ENCODE measurements at regions not wholly inside any gene's neighbourhood (a gene's known extent, or its start where the extent isn't known, plus 50 kb on each side); places are given as distances from the start of the nearest gene placed in this dataset.

DNA sequence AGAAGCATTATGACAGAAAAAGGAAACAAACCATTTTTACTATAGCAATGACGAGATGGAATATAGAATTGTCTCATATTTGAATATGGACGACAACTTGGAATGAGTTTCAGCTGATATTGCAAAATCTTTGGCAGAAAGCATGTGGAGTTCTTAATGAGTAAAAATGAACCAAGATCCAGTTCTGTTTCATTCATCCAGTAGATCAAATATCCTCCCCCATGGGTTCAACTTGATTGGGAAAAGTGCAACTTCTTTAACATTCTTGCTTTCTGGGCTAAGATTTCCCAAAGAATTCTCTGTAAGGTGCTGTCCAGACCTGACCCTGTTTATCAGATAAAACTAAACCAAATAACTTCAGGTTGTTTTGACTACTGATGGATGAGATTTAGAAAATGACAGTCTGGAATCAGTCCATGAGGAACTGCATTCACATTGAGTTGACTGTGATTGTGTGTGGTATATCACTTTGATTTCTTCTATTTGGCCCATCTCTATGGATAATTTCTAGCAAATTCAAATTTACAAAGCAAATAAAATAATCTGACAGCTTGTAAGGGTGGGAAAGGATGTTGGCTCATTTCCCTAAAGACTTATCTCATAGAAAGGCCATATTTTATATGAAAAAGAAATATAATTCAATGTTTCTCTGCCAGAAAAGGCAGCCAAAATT lies 267.4 kb downstream of the ADAMTS20 start:
- H3K9me3 ChIP-seq (ENCODE audit: control insufficient read depth, low read depth, low read length), result no peaks in the 10 kb centered on the region
- H3K27me3 ChIP-seq (ENCODE audit: control insufficient read depth, insufficient read depth, low read length), result no peaks in the 10 kb centered on the region
- no peak overlapping the region for H3K27ac ChIP-seq (ENCODE audit: low read length)
- WGBS (ENCODE audit: insufficient coverage, low lambda C conversion rate), result 83% methylated on average over 2 of the region's 2 CpGs
- no peak for DNase-seq
- H3K36me3 ChIP-seq (ENCODE audit: control insufficient read depth, insufficient read depth, low read length), result no peaks in the 10 kb centered on the region
- no peak overlapping the region for H3K4me3 ChIP-seq (ENCODE audit: low read length)
- H3K4me1 ChIP-seq (ENCODE audit: control insufficient read depth, insufficient read depth, low read length), result peaks cover 4% of the 10 kb centered on the region

DNA sequence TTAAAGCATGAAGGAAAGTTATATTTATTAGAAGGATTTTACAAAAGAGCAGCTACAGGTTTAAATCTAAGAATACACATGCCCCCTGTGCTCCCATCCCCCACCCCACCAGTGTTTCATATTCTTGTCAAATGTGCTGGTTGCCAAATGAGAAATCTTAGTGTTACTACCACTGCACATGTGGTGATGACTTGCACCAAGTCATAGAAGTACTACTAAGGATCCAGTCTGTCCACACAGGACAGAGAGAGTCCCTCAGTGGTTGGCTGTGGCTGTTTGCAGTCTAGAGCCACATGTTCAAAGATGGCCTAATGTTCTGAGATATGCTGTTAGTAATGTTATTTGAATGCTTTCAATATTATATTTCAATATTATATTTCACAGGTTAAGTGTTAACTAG lies 268.8 kb downstream of the ADAMTS20 start:
- Histone ChIP-seq H3K9me3 (ENCODE audit: control insufficient read depth, low read depth, low read length) (no peaks in the 10 kb centered on the region), H3K4me1 (ENCODE audit: control insufficient read depth, insufficient read depth, low read length) (no peaks in the 10 kb centered on the region), H3K27me3 (ENCODE audit: control insufficient read depth, insufficient read depth, low read length) (no peaks in the 10 kb centered on the region), H3K27ac (ENCODE audit: low read length) (no peak overlapping the region), H3K4me3 (ENCODE audit: low read length) (no peak overlapping the region), H3K36me3 (ENCODE audit: control insufficient read depth, insufficient read depth, low read length) (no peaks in the 10 kb centered on the region)
- DNase-seq, result no peak

DNA sequence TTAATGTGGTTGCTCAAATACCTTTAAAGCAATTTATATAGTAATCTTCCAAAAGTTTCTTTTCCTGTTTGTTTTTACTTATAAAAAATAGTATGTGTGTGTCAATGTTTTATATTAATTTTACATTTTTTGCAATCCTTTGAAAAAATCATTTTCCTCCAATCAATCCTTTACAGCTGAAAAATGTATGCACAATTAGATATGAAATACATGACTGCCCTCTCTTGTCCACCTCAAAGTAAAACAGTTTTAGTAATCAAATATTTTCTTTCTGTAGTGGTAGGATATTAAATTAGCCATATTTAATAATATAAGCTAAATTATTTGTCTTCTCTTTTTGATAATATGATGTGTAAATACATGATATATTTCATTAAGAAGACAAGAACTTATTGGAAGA lies 269.9 kb downstream of the ADAMTS20 start:
- Histone ChIP-seq H3K27me3 (ENCODE audit: control insufficient read depth, insufficient read depth, low read length) (no peaks in the 10 kb centered on the region), H3K27ac (ENCODE audit: low read length) (no peak overlapping the region), H3K36me3 (ENCODE audit: control insufficient read depth, insufficient read depth, low read length) (no peaks in the 10 kb centered on the region), H3K9me3 (ENCODE audit: control insufficient read depth, low read depth, low read length) (no peaks in the 10 kb centered on the region), H3K4me1 (ENCODE audit: control insufficient read depth, insufficient read depth, low read length) (no peaks in the 10 kb centered on the region), H3K4me3 (ENCODE audit: low read length) (no peak overlapping the region)
- DNase-seq, result no peak

DNA sequence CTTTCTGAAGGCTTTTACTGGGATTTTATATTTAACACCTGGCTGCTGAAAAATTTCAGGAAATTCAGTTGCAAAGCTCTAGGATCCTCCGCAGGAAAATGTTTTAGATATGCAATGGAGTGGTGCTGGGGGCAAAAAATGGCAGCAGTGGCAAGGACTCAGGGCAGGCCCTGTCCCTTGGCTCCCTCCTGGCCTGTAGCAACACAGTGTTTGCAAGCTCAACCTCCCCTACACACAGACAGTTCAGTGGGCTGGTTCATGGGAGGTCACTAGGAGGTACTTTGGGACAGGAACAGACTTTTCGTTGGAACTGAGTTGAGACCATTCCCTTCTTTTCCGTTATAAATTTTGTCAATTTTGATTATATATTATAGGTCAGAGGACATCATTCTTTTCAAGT lies 270.4 kb downstream of the ADAMTS20 start:
- DNase-seq, result no peak
- Histone ChIP-seq H3K9me3 (ENCODE audit: control insufficient read depth, low read depth, low read length) (no peaks in the 10 kb centered on the region), H3K27me3 (ENCODE audit: control insufficient read depth, insufficient read depth, low read length) (no peaks in the 10 kb centered on the region), H3K4me3 (ENCODE audit: low read length) (no peak overlapping the region), H3K4me1 (ENCODE audit: control insufficient read depth, insufficient read depth, low read length) (no peaks in the 10 kb centered on the region), H3K27ac (ENCODE audit: low read length) (no peak overlapping the region), H3K36me3 (ENCODE audit: control insufficient read depth, insufficient read depth, low read length) (no peaks in the 10 kb centered on the region)
- WGBS (ENCODE audit: insufficient coverage, low lambda C conversion rate), result 83% methylated on average over 2 of the region's 3 CpGs

DNA sequence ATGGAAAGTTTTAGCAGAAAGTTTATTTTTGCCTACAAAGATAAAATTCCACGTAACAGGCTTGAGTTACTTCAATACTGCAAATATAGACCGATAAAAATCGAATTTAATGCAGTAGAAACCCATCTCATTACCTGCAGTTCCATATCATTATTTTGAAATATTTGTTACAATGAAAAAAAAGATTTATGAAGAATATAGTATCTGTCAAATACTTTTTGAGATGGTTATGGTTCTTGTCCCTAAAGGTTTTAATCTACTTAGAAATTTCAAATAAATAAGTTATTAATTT lies 273.5 kb downstream of the ADAMTS20 start:
- H3K27ac ChIP-seq (ENCODE audit: low read length), result peak overlapping the region; percentile 47

DNA sequence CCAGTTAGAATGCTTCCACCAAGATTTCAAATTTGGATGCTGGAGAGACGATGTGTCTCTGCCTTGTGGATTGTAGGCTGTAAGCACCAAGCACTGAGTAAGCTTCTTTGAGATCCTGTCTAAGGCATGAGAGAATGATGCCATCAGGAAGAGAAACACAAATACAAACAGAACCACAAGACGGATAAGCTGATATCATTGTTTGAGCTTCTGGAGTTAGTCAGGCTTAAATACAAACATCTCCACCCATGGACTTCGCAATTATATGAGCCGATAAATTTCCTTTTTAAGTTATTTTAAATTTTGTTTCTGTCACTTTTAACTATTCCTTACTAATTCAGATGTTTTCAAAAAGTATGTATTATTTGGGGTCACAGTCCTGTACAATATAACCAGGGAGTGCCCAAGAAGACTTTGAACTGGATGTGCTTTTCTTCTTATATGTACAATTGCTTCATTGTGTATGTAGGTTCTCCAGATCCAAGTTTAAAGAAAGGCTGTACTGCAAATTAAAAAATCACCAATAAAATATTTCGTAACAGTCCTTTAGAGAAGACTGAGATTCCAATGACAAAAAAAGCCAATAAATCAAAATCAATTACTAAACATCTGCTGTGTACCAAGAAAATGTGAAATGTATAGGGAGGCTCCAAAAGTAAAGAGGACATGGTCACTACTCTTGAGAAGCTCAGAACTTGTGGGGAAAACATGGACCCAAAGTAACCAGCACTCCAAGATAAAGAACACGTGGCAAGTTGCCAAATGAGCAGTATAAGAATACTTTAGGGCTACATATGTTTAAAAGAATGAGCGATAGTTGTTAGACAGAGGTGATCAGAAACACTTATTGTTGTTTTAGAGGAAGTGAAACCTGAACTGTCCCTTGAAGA lies 274.1 kb downstream of the ADAMTS20 start:
- peak; percentile 35 to 82 for DNase-seq
- Histone ChIP-seq H3K4me3 (ENCODE audit: low read length) (no peak overlapping the region), H3K36me3 (ENCODE audit: control insufficient read depth, insufficient read depth, low read length) (no peaks in the 10 kb centered on the region), H3K27ac (ENCODE audit: low read length) (peak overlapping the region; percentile 47), H3K27me3 (ENCODE audit: control insufficient read depth, insufficient read depth, low read length) (no peaks in the 10 kb centered on the region), H3K4me1 (ENCODE audit: control insufficient read depth, insufficient read depth, low read length) (no peaks in the 10 kb centered on the region), H3K9me3 (ENCODE audit: control insufficient read depth, low read depth, low read length) (no peaks in the 10 kb centered on the region)
- 4% methylated on average over 2 of the region's 7 CpGs for WGBS (ENCODE audit: insufficient coverage, low lambda C conversion rate)

More for the DNA sequence above, 273.5 kb downstream of the ADAMTS20 start:
- WGBS (ENCODE audit: insufficient coverage, low lambda C conversion rate), result 66% methylated on average over 3 of the region's 3 CpGs
- DNase-seq, result no peak
- no peaks in the 10 kb centered on the region for H3K9me3 ChIP-seq (ENCODE audit: control insufficient read depth, low read depth, low read length)
- no peaks in the 10 kb centered on the region for H3K4me1 ChIP-seq (ENCODE audit: control insufficient read depth, insufficient read depth, low read length)
- H3K4me3 ChIP-seq (ENCODE audit: low read length), result no peak overlapping the region
- no peaks in the 10 kb centered on the region for H3K36me3 ChIP-seq (ENCODE audit: control insufficient read depth, insufficient read depth, low read length)
- no peaks in the 10 kb centered on the region for H3K27me3 ChIP-seq (ENCODE audit: control insufficient read depth, insufficient read depth, low read length)

DNA sequence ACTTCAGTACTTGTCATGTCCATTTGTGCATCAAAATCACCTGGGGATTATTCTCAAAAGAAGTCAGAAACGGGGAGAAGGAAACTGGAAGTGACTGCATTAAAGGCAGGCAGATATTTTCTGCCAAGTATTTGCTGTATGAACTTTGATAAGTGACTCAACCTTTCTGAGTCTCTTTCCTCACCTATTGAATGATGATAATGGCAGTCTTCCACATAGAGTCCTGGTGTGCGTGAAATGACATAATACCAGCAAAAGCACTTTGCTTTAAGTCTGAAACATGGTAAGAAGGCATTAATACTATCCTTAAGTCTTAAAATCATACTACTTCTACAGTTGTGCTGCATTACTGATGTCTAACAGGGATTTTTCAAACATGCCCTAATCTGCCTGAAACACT lies 278.5 kb downstream of the ADAMTS20 start:
- no peaks in the 10 kb centered on the region for H3K4me1 ChIP-seq (ENCODE audit: control insufficient read depth, insufficient read depth, low read length)
- no peaks in the 10 kb centered on the region for H3K9me3 ChIP-seq (ENCODE audit: control insufficient read depth, low read depth, low read length)
- H3K4me3 ChIP-seq (ENCODE audit: low read length), result no peak overlapping the region
- H3K27me3 ChIP-seq (ENCODE audit: control insufficient read depth, insufficient read depth, low read length), result no peaks in the 10 kb centered on the region
- no peaks in the 10 kb centered on the region for H3K36me3 ChIP-seq (ENCODE audit: control insufficient read depth, insufficient read depth, low read length)
- no peak overlapping the region for H3K27ac ChIP-seq (ENCODE audit: low read length)
- WGBS (ENCODE audit: insufficient coverage, low lambda C conversion rate), result no CpG with 5 or more reads among the region's 2 CpGs
- peak in 1 of 2 donors; percentile 14 for DNase-seq

DNA sequence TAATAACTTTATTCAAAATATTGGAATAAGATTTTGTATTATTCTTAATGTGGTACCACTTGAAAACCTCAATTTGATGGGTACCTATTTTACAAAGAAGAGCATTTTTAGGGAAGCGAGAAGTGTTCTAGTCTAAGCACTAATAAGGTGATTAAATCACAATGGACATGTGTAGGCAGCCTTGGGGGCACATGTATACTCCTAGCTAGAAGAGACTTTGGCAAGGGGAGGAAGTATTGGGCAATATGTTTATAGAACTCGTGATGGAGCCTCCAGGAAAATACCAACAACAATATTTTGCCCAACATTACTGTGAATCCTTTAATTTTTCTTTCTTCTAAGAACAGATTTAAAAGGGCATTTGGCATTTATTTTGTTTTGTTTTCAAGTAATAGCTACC lies 280.3 kb downstream of the ADAMTS20 start:
- 83% methylated on average over 1 of the region's 2 CpGs for WGBS (ENCODE audit: insufficient coverage, low lambda C conversion rate)
- H3K4me1 ChIP-seq (ENCODE audit: control insufficient read depth, insufficient read depth, low read length), result no peaks in the 10 kb centered on the region
- H3K36me3 ChIP-seq (ENCODE audit: control insufficient read depth, insufficient read depth, low read length), result no peaks in the 10 kb centered on the region
- no peak for DNase-seq
- no peaks in the 10 kb centered on the region for H3K9me3 ChIP-seq (ENCODE audit: control insufficient read depth, low read depth, low read length)
- no peak overlapping the region for H3K4me3 ChIP-seq (ENCODE audit: low read length)
- H3K27me3 ChIP-seq (ENCODE audit: control insufficient read depth, insufficient read depth, low read length), result no peaks in the 10 kb centered on the region
- H3K27ac ChIP-seq (ENCODE audit: low read length), result no peak overlapping the region

DNA sequence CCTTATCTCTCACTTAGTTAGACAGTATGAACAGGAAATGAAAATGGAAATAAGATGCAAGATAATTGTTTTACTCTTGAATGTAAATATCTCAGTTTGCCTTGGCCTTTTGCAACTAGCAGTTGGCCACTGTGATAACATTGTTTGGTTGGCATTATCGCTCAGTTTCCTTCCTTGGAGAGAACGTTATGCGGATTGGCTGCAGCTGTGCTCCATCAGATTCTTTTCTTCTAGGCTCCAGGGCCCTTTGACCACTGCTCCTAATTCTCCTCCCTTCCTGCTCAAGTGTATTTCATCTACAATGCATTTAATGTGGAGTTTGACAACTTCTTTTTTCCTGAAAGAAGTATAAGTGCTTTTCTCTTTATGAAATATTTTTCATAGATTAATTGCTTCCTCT lies 284.2 kb downstream of the ADAMTS20 start:
- H3K9me3 ChIP-seq (ENCODE audit: control insufficient read depth, low read depth, low read length), result no peaks in the 10 kb centered on the region
- H3K36me3 ChIP-seq (ENCODE audit: control insufficient read depth, insufficient read depth, low read length), result no peaks in the 10 kb centered on the region
- no peak overlapping the region for H3K4me3 ChIP-seq (ENCODE audit: low read length)
- H3K4me1 ChIP-seq (ENCODE audit: control insufficient read depth, insufficient read depth, low read length), result no peaks in the 10 kb centered on the region
- H3K27me3 ChIP-seq (ENCODE audit: control insufficient read depth, insufficient read depth, low read length), result no peaks in the 10 kb centered on the region
- DNase-seq, result no peak
- no peak overlapping the region for H3K27ac ChIP-seq (ENCODE audit: low read length)
- WGBS (ENCODE audit: insufficient coverage, low lambda C conversion rate), result no CpG with 5 or more reads among the region's 3 CpGs

DNA sequence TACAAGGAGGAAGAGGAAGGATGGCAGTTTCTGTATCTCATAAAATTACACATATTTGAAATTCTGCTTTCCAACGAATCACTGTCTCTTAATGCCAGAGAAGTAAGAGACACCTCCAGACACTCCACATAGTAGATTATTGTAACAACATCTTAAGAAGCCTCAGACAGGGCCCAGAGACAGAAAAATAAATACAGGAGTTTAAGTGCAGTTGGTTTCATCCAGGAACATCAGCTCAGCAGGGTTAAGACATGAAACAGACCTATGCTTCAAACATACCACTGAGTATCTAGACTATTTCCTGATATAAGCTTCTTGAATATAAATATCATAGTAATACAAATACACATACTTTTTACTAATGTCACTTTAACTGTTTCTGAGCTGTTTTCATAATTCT lies 290.3 kb downstream of the ADAMTS20 start:
- H3K4me1 ChIP-seq (ENCODE audit: control insufficient read depth, insufficient read depth, low read length), result no peaks in the 10 kb centered on the region
- no peaks in the 10 kb centered on the region for H3K36me3 ChIP-seq (ENCODE audit: control insufficient read depth, insufficient read depth, low read length)
- no peak overlapping the region for H3K4me3 ChIP-seq (ENCODE audit: low read length)
- H3K9me3 ChIP-seq (ENCODE audit: control insufficient read depth, low read depth, low read length), result no peaks in the 10 kb centered on the region
- H3K27ac ChIP-seq (ENCODE audit: low read length), result no peak overlapping the region
- DNase-seq, result no peak
- H3K27me3 ChIP-seq (ENCODE audit: control insufficient read depth, insufficient read depth, low read length), result no peaks in the 10 kb centered on the region
- WGBS (ENCODE audit: insufficient coverage, low lambda C conversion rate), result no CpG with 5 or more reads among the region's 1 CpG

DNA sequence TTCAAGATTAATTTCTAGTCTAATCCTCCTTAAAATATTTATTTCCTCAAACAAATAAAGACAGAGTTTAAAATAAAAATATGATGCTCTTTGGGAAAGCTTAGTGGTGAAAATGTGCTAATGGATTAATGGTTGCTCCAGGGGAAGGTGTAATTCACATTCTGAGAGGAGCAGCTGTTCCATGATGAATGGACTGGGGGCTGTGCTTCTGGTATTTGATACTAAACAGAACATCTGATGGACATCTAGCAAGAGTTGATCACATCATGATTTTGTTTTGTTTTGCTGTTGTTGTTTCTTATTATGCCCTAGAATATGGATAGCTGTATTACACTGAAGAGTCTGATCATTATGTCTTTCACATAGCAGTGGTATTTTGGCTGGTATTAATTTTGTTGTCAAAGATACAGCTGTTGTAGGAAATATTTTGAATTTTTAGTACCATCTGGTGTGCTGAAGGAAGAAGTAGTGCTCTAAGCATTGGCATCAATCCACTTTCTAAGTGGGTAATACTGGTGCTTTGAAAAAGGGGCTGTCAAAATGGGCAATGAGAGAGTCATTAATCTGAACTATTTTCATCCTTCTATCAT lies 296.4 kb downstream of the ADAMTS20 start:
- Histone ChIP-seq H3K27me3 (ENCODE audit: control insufficient read depth, insufficient read depth, low read length) (no peaks in the 10 kb centered on the region), H3K27ac (ENCODE audit: low read length) (no peak overlapping the region), H3K4me1 (ENCODE audit: control insufficient read depth, insufficient read depth, low read length) (no peaks in the 10 kb centered on the region), H3K9me3 (ENCODE audit: control insufficient read depth, low read depth, low read length) (no peaks in the 10 kb centered on the region), H3K36me3 (ENCODE audit: control insufficient read depth, insufficient read depth, low read length) (no peaks in the 10 kb centered on the region), H3K4me3 (ENCODE audit: low read length) (no peak overlapping the region)
- DNase-seq, result no peak

Data from large intestine (tissue), 3 donors.